ENCODE measurements at regions not wholly inside any gene's neighbourhood (a gene's known extent, or its start where the extent isn't known, plus 50 kb on each side); places are given as distances from the start of the nearest gene placed in this dataset.
"Not testable (repeated sequence)": the region's sequence is repeated elsewhere in the genome, so short reads cannot be mapped to it uniquely, and the experiment has no call there.

DNA sequence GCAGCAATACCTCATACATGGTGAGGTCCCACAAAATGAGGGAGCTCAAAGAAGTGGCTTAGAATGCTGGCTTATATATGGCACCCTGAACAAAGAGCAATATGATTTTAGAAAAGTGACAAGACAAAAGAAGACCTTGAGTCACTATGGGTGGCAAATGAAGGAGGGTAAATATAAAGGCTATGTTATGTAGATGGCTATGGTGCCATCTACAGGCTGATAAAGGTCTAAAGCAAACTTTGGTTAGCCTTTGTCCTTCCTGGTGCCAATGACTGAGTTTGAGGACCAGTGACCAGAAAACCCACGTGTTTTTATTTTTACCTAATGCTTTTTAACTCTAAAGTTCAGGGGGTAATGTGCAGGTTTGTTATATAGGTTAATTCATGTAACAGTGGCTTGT lies 151.8 kb downstream of the CCNG2 start:
- peak; percentile 17 for DNase-seq

DNA sequence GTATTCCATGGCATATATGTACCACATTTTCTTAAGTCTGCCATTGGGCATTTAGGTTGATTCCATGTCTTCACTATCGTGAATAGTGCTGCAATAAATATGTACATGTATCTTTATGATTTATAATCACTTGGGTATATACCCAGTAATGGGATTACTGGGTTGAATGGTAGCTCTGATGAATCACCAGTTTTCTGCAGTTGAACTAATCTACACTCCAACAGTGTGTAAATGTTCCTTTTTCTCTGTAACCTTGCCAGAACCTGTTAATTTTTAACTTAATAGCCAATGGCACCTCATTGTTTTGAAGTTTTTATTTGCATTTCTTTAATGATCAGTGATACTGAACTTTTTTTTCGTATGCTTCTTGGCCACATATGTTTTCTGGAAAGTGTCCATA lies 152.5 kb downstream of the CCNG2 start:
- DNase-seq: no peak

DNA sequence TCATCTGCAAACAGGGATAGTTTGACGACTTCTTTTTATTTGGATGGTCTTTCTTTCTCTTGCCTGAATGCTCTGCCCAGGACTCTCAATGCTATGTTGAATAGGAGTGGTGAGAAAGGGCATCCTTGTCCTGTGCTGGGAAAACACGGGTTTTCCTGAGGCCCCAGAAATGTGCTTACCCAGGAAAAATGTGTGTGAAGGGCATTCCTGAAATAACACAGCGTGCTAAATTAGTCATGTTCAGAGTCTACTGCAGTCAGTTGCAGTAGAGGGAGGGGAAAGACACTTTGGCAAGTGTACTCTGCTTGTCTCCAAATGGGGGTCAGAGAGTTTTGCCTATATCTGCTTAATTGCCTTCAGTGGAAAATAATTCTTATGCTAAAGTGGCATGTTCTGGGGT lies 153.9 kb downstream of the CCNG2 start:
- no peak for DNase-seq

- DNase-seq: no peak
These were observed 157.7 kb downstream of the CCNG2 start for GRCh38 chr4:77314697-77315096.

GRCh38 chr4:77327151-77327550 lies 170.1 kb downstream of the CCNG2 start:
- no peak for DNase-seq

DNA sequence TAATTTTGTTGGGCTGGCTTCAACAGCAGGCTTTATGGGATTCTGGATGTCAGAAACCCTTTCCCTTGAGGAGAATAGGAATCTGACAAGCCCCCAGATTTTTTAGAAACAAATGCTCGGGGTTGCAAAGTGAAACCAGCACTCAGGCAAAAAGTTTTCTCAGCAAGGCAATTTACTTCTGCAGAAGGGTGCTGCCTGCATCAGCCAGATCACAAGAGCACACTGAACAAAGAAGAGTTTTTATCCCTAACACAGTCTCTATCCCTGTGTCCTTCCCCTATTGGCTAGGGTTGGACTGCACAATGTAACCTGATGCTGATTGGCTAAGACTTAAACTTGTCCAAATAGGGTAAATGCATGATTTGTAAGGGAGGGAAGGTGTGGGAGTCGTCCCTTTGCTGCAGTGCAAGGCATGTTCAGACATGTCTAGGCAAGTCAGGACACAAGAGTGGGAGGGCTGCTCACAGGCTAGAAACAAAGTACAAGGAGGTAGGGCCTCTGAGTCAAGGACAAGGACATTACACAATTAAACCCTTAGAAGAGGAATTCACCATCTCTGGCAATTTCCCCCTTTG lies 175.8 kb downstream of the CCNG2 start:
- no peak for DNase-seq

GRCh38 chr4:77336411-77337142 lies 179.6 kb downstream of the CCNG2 start:
- no peak for DNase-seq

- DNase-seq: no peak
These were observed 185.3 kb downstream of the CCNG2 start for GRCh38 chr4:77342170-77342810.

GRCh38 chr4:77344001-77344400 lies 187.0 kb downstream of the CCNG2 start:
- DNase-seq: no peak

- DNase-seq: no peak
These were observed 187.8 kb downstream of the CCNG2 start for GRCh38 chr4:77344784-77345183.

GRCh38 chr4:77347351-77347966 lies 190.5 kb downstream of the CCNG2 start:
- DNase-seq: no peak

DNA sequence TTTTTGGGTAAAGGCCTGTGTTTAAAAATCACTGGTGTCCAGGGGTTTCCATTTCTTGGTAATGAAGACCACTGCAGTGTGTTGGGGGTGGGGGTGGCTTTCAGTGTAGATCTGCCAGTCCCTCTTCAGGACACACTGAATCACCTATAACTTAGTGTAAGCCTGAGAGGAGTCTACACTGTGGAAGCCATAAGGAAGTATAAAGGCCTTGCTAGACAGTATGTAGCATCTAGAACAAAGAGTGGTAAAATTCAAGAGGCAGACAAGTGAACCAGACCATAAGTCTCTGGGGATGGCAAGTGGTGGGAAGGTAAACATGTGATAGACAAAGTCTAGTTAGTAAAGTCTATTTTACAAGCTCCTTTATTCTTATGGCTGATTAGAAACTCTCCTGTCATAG lies 191.8 kb downstream of the CCNG2 start:
- no peak for DNase-seq

GRCh38 chr4:77349364-77349763 lies 192.4 kb downstream of the CCNG2 start:
- DNase-seq: no peak

- DNase-seq: no peak
These were observed 192.8 kb downstream of the CCNG2 start for GRCh38 chr4:77349796-77350195.

GRCh38 chr4:77352192-77352591 lies 195.2 kb downstream of the CCNG2 start:
- DNase-seq: no peak

- not testable (repeated sequence) for DNase-seq
These were observed 196.8 kb downstream of the CCNG2 start for GRCh38 chr4:77353724-77354315.

DNA sequence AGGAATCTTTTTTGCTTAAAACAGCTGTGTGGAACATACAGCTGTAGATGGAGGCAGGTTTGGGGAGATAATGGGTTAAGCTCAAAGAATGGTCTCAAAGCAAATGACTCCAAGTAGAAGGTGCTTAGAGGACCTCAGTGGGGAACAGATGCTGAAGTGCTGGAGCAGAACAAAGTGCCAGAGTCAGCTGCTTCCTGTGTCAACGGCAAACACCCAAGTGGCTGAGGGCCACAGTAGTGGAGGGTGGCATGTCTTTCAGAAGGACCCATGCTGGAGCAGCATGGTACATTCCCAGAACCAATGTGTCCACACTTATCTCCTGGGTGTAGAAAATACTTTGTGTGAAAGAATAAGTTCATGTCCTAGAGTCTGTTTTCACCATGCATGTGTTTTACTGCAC lies 197.5 kb downstream of the CCNG2 start:
- no peak for DNase-seq

- no peak for DNase-seq
These were observed 198.7 kb downstream of the CCNG2 start for GRCh38 chr4:77355731-77356130.

- no peak for DNase-seq
These were observed 201.4 kb downstream of the CCNG2 start for GRCh38 chr4:77358315-77358928.

GRCh38 chr4:77360451-77360850 lies 203.4 kb downstream of the CCNG2 start:
- DNase-seq: peak; percentile 32

DNA sequence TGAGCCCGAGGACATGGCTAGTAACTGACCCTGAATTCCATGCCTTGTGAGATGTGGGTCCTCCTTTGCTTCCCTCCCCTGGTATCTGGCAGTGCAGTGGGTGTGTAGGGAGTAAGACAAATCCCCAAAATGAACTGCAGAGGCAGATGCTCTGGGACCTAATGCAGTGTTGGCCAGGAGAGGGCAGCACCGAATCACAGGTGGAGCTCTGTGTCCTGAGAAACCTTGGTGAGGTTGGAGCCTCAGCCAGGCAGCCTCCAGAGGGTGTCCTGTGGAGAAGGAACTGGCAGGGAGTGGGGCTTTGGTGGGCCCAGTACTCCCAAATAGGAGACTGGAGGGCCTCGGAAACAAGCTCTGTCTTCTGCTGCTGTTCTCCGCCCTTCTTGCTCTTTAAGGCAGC lies 209.9 kb downstream of the CCNG2 start:
- not testable (repeated sequence) for DNase-seq

DNA sequence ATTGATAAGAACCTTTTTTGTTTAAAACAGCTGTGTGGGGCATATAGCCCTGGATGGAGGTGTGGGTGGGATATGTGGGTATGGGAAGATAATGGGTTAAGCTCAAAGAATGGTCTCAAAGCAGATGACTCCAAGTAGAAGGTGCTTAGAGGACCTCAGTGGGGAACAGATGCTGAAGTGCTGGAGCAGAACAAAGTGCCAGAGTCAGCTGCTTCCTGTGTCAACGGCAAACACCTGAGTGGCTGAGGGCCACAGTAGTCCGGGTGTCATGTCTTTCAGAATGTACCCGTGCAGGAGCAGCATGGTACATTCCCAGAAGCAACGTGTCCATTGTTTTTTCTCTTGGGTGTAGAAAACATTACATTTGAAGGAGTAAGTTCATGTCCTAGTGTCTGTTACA lies 210.6 kb downstream of the CCNG2 start:
- no peak for DNase-seq

DNA sequence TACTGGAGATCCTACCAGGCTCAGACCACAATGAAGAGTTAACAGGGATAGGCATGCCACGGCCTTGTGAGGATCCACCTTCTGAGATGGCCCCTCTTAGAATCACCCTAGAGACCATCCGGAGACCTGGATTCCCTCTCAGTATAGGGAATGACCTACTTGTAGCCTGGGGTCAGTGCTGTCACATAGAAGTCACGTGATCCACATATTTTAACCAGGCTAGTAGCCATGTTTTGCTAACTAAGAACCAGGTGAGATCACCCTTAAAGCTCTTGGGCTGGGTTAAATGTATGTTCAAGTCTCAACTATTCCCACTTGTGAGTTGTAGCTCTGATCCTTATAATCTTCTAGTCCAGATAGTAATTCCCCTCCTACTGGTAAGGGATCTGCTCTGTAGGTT lies 215.4 kb downstream of the CCNG2 start:
- DNase-seq: no peak

All from DMS79 treated with DMSO at 0.1 percent for 48 hours (cell line).